GM03348 (cell line): ENCODE measurements at regions not wholly inside any gene's neighbourhood (a gene's known extent, or its start where the extent isn't known, plus 50 kb on each side); places are given as distances from the start of the nearest gene placed in this dataset.
"Not testable (repeated sequence)": the region's sequence is repeated elsewhere in the genome, so short reads cannot be mapped to it uniquely, and the experiment has no call there.

Experiments used
- DNase-seq: peaks from one replicate; pipeline ENCODE4 v3.0.0; 2012; ENCODE audit warnings: low spot score

DNA sequence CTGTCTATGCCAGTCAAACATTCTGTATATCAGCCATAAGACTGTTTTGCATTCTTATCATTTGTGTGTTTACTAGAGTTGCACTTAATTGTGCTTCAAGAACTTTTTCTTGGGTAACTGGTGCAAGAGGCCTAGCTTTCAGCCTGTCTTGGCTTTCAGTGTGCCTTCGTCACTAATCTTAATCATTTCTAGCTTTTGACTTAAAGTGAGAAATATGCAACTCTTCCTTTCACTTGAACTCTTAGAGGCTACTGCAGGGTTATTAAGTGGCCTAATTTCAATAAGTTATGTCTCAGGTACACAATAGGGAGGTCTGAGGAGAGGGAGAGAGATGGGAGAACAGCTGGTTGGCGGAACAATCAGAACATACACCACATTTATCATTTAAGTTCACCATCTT, 62.1 kb upstream of the FAN1 start:
- DNase-seq, result not testable (repeated sequence)

- not testable (repeated sequence) for DNase-seq
Observed at GRCh38 chr15:30842798-30843472, 60.8 kb upstream of the FAN1 start.

DNA sequence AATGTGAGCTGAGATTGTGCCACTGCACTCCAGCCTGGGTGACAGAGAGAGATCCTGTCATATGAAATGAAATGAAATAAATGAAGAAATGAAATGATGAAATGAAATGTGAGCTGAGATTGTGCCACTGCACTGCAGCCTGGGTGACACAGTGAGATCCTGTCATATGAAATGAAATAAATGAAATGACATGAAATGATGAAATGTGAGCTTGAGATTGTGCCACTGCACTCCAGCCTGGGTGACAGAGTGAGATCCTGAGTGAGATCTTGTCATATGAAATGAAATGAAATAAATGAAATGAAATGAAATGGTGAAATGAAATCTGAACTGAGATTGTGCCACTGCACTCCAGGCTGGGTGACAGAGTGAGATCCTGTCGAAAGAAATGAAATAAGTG, 58.2 kb upstream of the FAN1 start:
- not testable (repeated sequence) for DNase-seq
